Effector memory CD8-positive, alpha-beta T cell (primary cell): ENCODE measurements at regions not wholly inside any gene's neighbourhood (a gene's known extent, or its start where the extent isn't known, plus 50 kb on each side); places are given as distances from the start of the nearest gene placed in this dataset.

Experiments
- ATAC-seq: fragments of 150-1000 bp; cut with Tn5 transposase; replicated peaks from 2 replicates; pipeline ENCODE4 v1.10.0; 2021; ENCODE audit warnings: mild to moderate bottlenecking, moderate library complexity
- DNase-seq, 3 experiments: peaks; one replicate each; pipeline ENCODE4 v3.0.0; 2021
- H3K27ac Mint-ChIP-seq, 2 donors: one replicate each; pipeline ENCODE4 v1.8.0; 2022; ENCODE audit warnings: mild to moderate bottlenecking in 2 of 2, mixed read lengths in 2 of 2, moderate library complexity in 2 of 2
- H3K27me3 Mint-ChIP-seq, 2 donors: one replicate each; pipeline ENCODE4 v1.8.0; 2022; ENCODE audit warnings: mixed read lengths in 2 of 2
- H3K36me3 Mint-ChIP-seq: one replicate; pipeline ENCODE4 v1.8.0; 2022; ENCODE audit warnings: mild to moderate bottlenecking, moderate library complexity, mixed read lengths; ENCODE audit not compliant: insufficient read depth
- H3K4me1 Mint-ChIP-seq, 2 donors: one replicate each; pipeline ENCODE4 v1.8.0; 2022; ENCODE audit warnings: low read depth in 2 of 2, mixed read lengths in 2 of 2
- H3K4me3 Mint-ChIP-seq, 2 donors: one replicate each; pipeline ENCODE4 v1.8.0; 2022; ENCODE audit warnings: mild to moderate bottlenecking in 2 of 2, mixed read lengths in 2 of 2, moderate library complexity in 2 of 2
- H3K9me3 Mint-ChIP-seq, 2 donors: one replicate each; pipeline ENCODE4 v1.8.0; 2022; ENCODE audit warnings: mixed read lengths in 2 of 2

DNA sequence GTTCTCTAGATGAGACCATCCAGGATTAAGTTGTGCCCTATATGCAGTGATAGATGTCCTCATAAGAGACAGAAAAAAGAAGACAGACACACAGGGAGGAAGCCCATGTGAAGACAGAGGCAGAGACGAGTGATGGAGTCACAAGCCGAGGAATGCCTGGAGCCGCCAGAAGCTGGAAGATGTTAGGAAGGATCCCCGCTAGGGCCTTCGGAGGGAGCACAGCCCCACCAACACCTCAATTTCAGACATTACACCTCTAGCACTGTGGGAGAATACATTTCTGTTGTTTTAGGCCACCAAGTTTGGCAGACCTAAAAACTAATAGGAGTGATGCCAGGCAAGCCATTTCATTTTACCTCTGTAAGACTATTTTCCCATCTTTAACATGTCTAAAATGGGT is 458.5 kb downstream of the MED13L start:
- H3K27me3 Mint-ChIP-seq = peaks cover 17 to 33% of the 10 kb centered on the region in 2 donors
- H3K9me3 Mint-ChIP-seq = peaks cover 3 to 14% of the 10 kb centered on the region in 2 donors
- DNase-seq (no peak), ATAC-seq (no peak)
- H3K4me3 Mint-ChIP-seq = no peak overlapping the region
- H3K4me1 Mint-ChIP-seq = no peaks in the 10 kb centered on the region
- H3K27ac Mint-ChIP-seq = no peak overlapping the region
- no peaks in the 10 kb centered on the region for H3K36me3 Mint-ChIP-seq

GRCh38 chr12:115817389-115817788 is 460.1 kb downstream of the MED13L start:
- H3K27me3 Mint-ChIP-seq = peaks cover 11 to 25% of the 10 kb centered on the region in 2 donors
- DNase-seq (no peak), ATAC-seq (no peak)
- H3K4me3 Mint-ChIP-seq = no peak overlapping the region
- H3K36me3 Mint-ChIP-seq = no peaks in the 10 kb centered on the region
- peaks cover 3 to 14% of the 10 kb centered on the region in 2 donors for H3K9me3 Mint-ChIP-seq
- H3K4me1 Mint-ChIP-seq = no peaks in the 10 kb centered on the region
- H3K27ac Mint-ChIP-seq = no peak overlapping the region

DNA sequence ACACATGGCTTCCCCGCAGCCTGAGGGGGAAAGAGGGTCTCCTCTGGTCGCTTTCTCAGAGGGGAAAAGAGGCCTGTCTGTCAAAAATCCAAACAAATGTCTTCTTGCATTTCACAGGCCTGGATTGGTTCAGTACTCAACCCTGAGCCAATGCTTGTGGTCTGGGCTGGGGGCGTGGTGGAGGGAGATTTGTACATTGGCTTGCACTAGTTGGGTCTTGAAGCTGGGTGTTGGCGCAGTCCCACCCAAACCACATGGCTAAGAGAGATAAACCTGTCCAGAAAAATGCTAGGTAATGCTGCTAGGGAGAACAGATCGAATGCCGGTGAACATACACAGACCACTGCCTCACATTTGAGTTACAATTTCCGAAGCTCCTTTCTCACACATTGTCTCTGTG is 461.6 kb downstream of the MED13L start:
- Mint-ChIP-seq H3K27me3 (peaks cover 6 to 25% of the 10 kb centered on the region in 2 donors), H3K36me3 (no peaks in the 10 kb centered on the region), H3K4me1 (no peaks in the 10 kb centered on the region), H3K9me3 (peaks cover 5 to 8% of the 10 kb centered on the region in 2 donors), H3K27ac (no peak overlapping the region), H3K4me3 (no peak overlapping the region)
- no peak for DNase-seq
- no peak for ATAC-seq

DNA sequence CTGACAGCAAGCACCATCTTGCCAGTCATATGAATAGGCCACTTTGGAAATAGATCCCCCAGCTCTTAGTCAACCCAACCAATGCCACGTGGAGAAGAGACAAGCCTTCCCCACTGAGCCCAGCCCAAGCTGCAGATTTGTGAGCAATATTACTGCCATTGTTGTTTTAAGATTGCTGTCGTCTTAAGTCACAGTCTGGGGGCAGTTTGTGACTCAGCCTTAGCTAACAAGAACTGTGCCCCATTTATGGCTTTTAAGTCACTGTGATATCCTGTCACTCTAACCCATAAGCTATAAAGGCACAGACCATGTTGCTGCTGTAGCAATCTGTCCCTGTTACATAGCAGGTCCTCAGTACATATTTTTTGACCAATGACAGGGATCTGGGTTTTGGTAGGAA is 464.2 kb downstream of the MED13L start:
- no peak for DNase-seq
- Mint-ChIP-seq H3K27ac (no peak overlapping the region), H3K27me3 (peaks cover 6 to 24% of the 10 kb centered on the region in 2 donors), H3K4me1 (no peaks in the 10 kb centered on the region), H3K9me3 (peaks cover 5 to 17% of the 10 kb centered on the region in 2 donors), H3K4me3 (no peak overlapping the region), H3K36me3 (no peaks in the 10 kb centered on the region)
- no peak for ATAC-seq

- Mint-ChIP-seq H3K4me1 (no peaks in the 10 kb centered on the region), H3K27me3 (peaks cover 4 to 21% of the 10 kb centered on the region in 2 donors), H3K36me3 (no peaks in the 10 kb centered on the region), H3K4me3 (no peak overlapping the region), H3K9me3 (peaks cover 4 to 14% of the 10 kb centered on the region in 2 donors), H3K27ac (no peak overlapping the region)
- ATAC-seq (no peak), DNase-seq (no peak)
Observed at GRCh38 chr12:115811929-115812328, 465.6 kb downstream of the MED13L start.

GRCh38 chr12:115811045-115811444 is 466.4 kb downstream of the MED13L start:
- DNase-seq = no peak
- peaks cover 0 to 15% of the 10 kb centered on the region in 2 donors for H3K27me3 Mint-ChIP-seq
- no peak for ATAC-seq

DNA sequence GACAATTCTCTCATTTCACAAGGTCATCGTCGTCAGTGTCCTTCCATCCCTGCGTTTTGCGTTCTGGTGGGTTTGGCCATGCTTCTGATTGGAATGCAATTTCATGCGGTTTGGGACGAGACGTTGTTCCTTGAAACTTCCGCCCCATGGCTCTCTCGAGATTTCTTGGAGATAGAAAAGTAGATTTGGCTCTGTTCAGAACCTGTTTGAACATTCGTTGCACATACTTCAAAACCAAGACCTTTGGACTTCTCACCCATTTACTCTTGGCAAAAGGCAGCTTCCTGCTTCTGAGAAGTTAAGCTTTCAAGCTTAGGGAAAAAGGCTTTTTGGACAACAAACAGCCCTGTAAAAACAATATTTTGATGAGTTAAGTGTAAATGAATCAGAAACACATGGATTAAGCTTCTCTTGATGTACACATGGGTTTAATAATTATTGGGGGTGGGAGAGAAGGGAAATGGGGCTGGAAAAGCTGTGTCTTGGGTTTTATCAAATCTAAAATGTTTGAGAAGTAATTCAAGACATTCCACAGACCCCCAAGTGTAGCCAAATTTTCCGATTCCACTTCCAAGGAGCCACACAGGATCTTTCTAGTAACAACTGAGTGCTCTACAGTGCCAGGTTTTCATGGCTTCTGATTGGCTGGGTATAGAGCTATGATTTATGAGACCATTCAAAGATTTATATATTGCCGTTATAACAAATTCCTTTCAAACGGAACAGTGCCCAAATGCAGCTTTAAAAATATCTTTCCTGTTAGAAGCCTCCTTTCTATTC is 467.2 kb downstream of the MED13L start:
- ATAC-seq (no peak), DNase-seq (no peak)
- no peaks in the 10 kb centered on the region for H3K36me3 Mint-ChIP-seq
- no peak overlapping the region for H3K4me3 Mint-ChIP-seq
- no peak overlapping the region for H3K27ac Mint-ChIP-seq
- H3K4me1 Mint-ChIP-seq = no peaks in the 10 kb centered on the region
- peaks cover 0 to 15% of the 10 kb centered on the region in 2 donors for H3K27me3 Mint-ChIP-seq
- peaks cover 1 to 9% of the 10 kb centered on the region in 2 donors for H3K9me3 Mint-ChIP-seq

More at GRCh38 chr12:115811045-115811444, 466.4 kb downstream of the MED13L start:
- H3K36me3 Mint-ChIP-seq = no peaks in the 10 kb centered on the region
- H3K27ac Mint-ChIP-seq = no peak overlapping the region
- no peak overlapping the region for H3K4me3 Mint-ChIP-seq
- H3K4me1 Mint-ChIP-seq = no peaks in the 10 kb centered on the region
- peaks cover 1 to 9% of the 10 kb centered on the region in 2 donors for H3K9me3 Mint-ChIP-seq

GRCh38 chr12:115806000-115806399 is 471.5 kb downstream of the MED13L start:
- Mint-ChIP-seq H3K36me3 (no peaks in the 10 kb centered on the region), H3K4me1 (no peaks in the 10 kb centered on the region), H3K4me3 (no peak overlapping the region), H3K27ac (no peak overlapping the region), H3K9me3 (peaks cover 0 to 18% of the 10 kb centered on the region in 2 donors), H3K27me3 (peaks cover 0 to 8% of the 10 kb centered on the region in 2 donors)
- ATAC-seq (no peak), DNase-seq (no peak)

- ATAC-seq = no peak
- peaks cover 0 to 14% of the 10 kb centered on the region in 2 donors for H3K9me3 Mint-ChIP-seq
Observed at GRCh38 chr12:115802767-115803166, 474.7 kb downstream of the MED13L start.

GRCh38 chr12:115801871-115802270 is 475.6 kb downstream of the MED13L start:
- DNase-seq (no peak), ATAC-seq (no peak)
- no peak overlapping the region for H3K4me3 Mint-ChIP-seq
- H3K4me1 Mint-ChIP-seq = no peaks in the 10 kb centered on the region
- no peak overlapping the region for H3K27ac Mint-ChIP-seq
- no peaks in the 10 kb centered on the region for H3K27me3 Mint-ChIP-seq
- peaks cover 3% of the 10 kb centered on the region for H3K36me3 Mint-ChIP-seq
- H3K9me3 Mint-ChIP-seq = peaks cover 0 to 14% of the 10 kb centered on the region in 2 donors

More at GRCh38 chr12:115802767-115803166, 474.7 kb downstream of the MED13L start:
- Mint-ChIP-seq H3K4me3 (no peak overlapping the region), H3K36me3 (peaks cover 3% of the 10 kb centered on the region), H3K27ac (no peak overlapping the region), H3K27me3 (no peaks in the 10 kb centered on the region), H3K4me1 (no peaks in the 10 kb centered on the region)
- no peak for DNase-seq

DNA sequence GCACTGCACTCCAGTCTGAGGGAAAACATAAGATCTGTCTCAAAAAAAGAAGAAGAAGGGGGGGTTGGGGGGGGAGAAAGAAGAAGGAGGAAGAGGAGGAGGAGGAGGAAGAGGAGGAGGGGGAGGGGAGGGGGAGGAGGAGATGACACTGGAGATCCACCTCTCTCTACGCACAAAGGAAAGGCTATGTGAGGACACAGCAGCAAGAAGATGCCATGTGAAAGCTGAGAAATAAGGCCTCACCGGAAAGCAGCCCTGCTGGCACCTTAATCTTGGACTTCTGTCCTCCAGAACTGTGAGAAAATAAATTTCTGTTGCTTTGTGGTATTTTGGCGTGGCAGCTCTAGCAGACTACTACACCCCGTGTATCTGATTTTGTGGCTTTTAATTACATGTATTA is 477.9 kb downstream of the MED13L start:
- ATAC-seq (no peak), DNase-seq (no peak)
- H3K4me1 Mint-ChIP-seq = no peaks in the 10 kb centered on the region
- H3K27ac Mint-ChIP-seq = no peak overlapping the region
- H3K9me3 Mint-ChIP-seq = peaks cover 5 to 14% of the 10 kb centered on the region in 2 donors
- no peaks in the 10 kb centered on the region for H3K27me3 Mint-ChIP-seq
- peaks cover 3% of the 10 kb centered on the region for H3K36me3 Mint-ChIP-seq
- H3K4me3 Mint-ChIP-seq = no peak overlapping the region

DNA sequence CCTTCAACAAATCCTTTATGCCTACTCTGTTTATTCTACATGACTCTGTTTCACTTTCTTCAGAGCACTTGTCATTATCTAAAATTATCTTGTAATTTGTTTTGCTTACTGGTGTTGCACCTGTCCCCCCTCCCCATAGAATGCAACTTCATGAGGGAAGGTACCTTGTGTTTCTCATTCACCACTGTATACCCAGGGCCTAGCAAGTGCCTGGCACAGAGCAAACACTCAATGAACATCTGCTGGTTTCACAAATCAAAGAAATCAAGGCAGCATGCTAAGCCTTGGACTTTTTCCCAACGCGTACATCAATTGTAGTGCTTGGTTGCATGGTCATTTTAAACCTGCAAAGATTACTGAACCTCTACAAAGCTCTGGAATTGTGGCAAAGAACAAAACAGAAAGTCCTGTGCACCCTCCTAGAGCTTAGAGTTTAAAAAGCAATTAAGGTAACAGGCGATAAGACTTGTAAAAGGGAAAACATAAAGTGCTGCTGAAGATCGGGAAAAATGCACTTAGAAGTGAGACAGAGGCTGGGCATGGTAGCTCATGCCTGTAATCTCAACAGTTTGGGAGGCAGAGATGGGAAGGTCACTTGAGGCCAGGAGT is 479.1 kb downstream of the MED13L start:
- Mint-ChIP-seq H3K4me3 (no peak overlapping the region), H3K9me3 (peaks cover 6 to 14% of the 10 kb centered on the region in 2 donors), H3K27ac (no peak overlapping the region), H3K4me1 (no peaks in the 10 kb centered on the region), H3K27me3 (no peaks in the 10 kb centered on the region), H3K36me3 (peaks cover 3% of the 10 kb centered on the region)
- DNase-seq = no peak
- no peak for ATAC-seq

GRCh38 chr12:115794659-115795081 is 482.8 kb downstream of the MED13L start:
- ATAC-seq (no peak), DNase-seq (no peak)
- H3K4me3 Mint-ChIP-seq = no peak overlapping the region
- H3K27ac Mint-ChIP-seq = no peak overlapping the region
- peaks cover 0 to 7% of the 10 kb centered on the region in 2 donors for H3K27me3 Mint-ChIP-seq
- H3K9me3 Mint-ChIP-seq = peaks cover 0 to 6% of the 10 kb centered on the region in 2 donors
- peaks cover 3% of the 10 kb centered on the region for H3K36me3 Mint-ChIP-seq
- H3K4me1 Mint-ChIP-seq = no peaks in the 10 kb centered on the region

DNA sequence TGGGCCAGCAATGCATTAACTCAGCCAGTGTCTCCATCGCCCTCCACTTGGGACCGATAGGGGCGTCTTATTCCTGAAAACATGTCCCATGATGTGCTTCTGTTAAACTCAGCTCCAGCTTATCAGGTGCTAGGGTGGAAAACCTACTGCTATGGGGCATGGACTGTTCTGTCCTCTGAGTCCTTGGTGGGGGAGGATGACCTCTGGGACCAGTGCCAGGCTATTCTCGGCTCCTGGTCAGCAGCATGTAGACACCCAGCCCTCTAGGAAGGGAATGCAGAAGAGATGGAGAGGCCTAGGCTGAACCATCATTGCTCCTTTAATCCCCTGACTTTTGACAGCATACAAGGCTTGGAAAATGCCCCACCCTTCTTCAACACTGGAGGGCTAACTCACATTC is 486.2 kb downstream of the MED13L start:
- H3K4me3 Mint-ChIP-seq = no peak overlapping the region
- no peaks in the 10 kb centered on the region for H3K36me3 Mint-ChIP-seq
- no peaks in the 10 kb centered on the region for H3K4me1 Mint-ChIP-seq
- peaks cover 0 to 7% of the 10 kb centered on the region in 2 donors for H3K27me3 Mint-ChIP-seq
- H3K9me3 Mint-ChIP-seq = peaks cover 0 to 6% of the 10 kb centered on the region in 2 donors
- DNase-seq = no peak
- H3K27ac Mint-ChIP-seq = no peak overlapping the region
- no peak for ATAC-seq
